ENCODE measurements at regions not wholly inside any gene's neighbourhood (a gene's known extent, or its start where the extent isn't known, plus 50 kb on each side); places are given as distances from the start of the nearest gene placed in this dataset.

GRCh38 chr3:170727754-170728153, 141.9 kb upstream of the SLC7A14 start:
- TF ChIP-seq CTCF (conservative IDR thresholded peaks at IDR 0.05) (no peak), ZFX (IDR thresholded peaks at IDR 0.05) (no peak)
